MG63 (cell line): ENCODE measurements at regions not wholly inside any gene's neighbourhood (a gene's known extent, or its start where the extent isn't known, plus 50 kb on each side); places are given as distances from the start of the nearest gene placed in this dataset.
"Not testable (repeated sequence)": the region's sequence is repeated elsewhere in the genome, so short reads cannot be mapped to it uniquely, and the experiment has no call there.

Experiments
- DNase-seq: peaks from one replicate; pipeline ENCODE4 v3.0.0-alpha.2; 2020
- H3K27me3 ChIP-seq: fragments of 250-450 bp; sonication (Bioruptor Pico); 2 replicates; pipeline ENCODE4 v1.5.1; 2020; ENCODE audit warnings: mild to moderate bottlenecking, moderate library complexity
- H3K36me3 ChIP-seq: fragments of 250-450 bp; sonication (Bioruptor Pico); 2 replicates; pipeline ENCODE4 v1.5.1; 2020; ENCODE audit warnings: mild to moderate bottlenecking, moderate library complexity
- H3K4me3 ChIP-seq: fragments of 250-450 bp; sonication (Bioruptor Pico); 2 replicates; pipeline ENCODE4 v1.5.1; 2020; ENCODE audit warnings: mild to moderate bottlenecking, moderate library complexity
- H3K9me3 ChIP-seq: fragments of 250-450 bp; sonication (Bioruptor Pico); 2 replicates; pipeline ENCODE4 v1.5.1; 2020; ENCODE audit warnings: mild to moderate bottlenecking, moderate library complexity

- not testable (repeated sequence) for DNase-seq, H3K36me3 ChIP-seq, H3K27me3 ChIP-seq, H3K4me3 ChIP-seq, H3K9me3 ChIP-seq
These were observed 940.6 kb upstream of the ACO1 start for GRCh38 chr9:31443630-31444457.

GRCh38 chr9:31445357-31445756, 939.1 kb upstream of the ACO1 start:
- Histone ChIP-seq H3K4me3 (no peak overlapping the region), H3K9me3 (no peaks in the 10 kb centered on the region), H3K27me3 (no peaks in the 10 kb centered on the region), H3K36me3 (no peaks in the 10 kb centered on the region)
- no peak for DNase-seq

GRCh38 chr9:31445960-31446359, 938.5 kb upstream of the ACO1 start:
- no peak for DNase-seq
- Histone ChIP-seq H3K27me3 (no peaks in the 10 kb centered on the region), H3K9me3 (no peaks in the 10 kb centered on the region), H3K4me3 (no peak overlapping the region), H3K36me3 (no peaks in the 10 kb centered on the region)

GRCh38 chr9:31467075-31467474, 917.4 kb upstream of the ACO1 start:
- Histone ChIP-seq H3K9me3 (no peaks in the 10 kb centered on the region), H3K4me3 (no peak overlapping the region), H3K36me3 (no peaks in the 10 kb centered on the region), H3K27me3 (no peaks in the 10 kb centered on the region)
- DNase-seq: no peak

GRCh38 chr9:31470051-31470450, 914.4 kb upstream of the ACO1 start:
- no peaks in the 10 kb centered on the region for H3K36me3 ChIP-seq

GRCh38 chr9:31471010-31471409, 913.4 kb upstream of the ACO1 start:
- H3K4me3 ChIP-seq: no peak overlapping the region
- DNase-seq: no peak
- H3K36me3 ChIP-seq: no peaks in the 10 kb centered on the region
- no peaks in the 10 kb centered on the region for H3K9me3 ChIP-seq
- no peaks in the 10 kb centered on the region for H3K27me3 ChIP-seq

More at GRCh38 chr9:31470051-31470450, 914.4 kb upstream of the ACO1 start:
- Histone ChIP-seq H3K9me3 (no peaks in the 10 kb centered on the region), H3K4me3 (no peak overlapping the region), H3K27me3 (no peaks in the 10 kb centered on the region)
- DNase-seq: no peak

DNA sequence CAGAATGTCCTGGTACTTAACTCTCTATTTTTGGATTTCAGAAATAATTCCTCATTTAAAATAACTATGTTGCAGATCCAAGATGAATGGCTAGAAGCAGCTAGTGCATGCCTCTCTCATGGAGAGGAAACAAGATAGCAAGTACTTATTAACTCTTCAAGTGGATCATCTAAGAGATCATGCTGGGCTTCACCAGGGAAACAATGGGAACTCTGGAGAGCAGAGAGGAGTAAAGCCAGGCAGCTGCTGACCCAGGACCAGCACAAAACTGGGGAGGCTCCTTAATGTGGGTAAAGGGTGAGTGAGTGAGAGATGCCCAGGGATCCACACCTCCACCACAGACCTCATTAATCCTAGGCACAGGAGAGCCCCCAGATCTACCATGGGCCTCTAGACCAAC, 897.8 kb upstream of the ACO1 start:
- H3K4me3 ChIP-seq: no peak overlapping the region
- no peaks in the 10 kb centered on the region for H3K36me3 ChIP-seq
- DNase-seq: no peak
- H3K9me3 ChIP-seq: no peaks in the 10 kb centered on the region
- no peaks in the 10 kb centered on the region for H3K27me3 ChIP-seq

DNA sequence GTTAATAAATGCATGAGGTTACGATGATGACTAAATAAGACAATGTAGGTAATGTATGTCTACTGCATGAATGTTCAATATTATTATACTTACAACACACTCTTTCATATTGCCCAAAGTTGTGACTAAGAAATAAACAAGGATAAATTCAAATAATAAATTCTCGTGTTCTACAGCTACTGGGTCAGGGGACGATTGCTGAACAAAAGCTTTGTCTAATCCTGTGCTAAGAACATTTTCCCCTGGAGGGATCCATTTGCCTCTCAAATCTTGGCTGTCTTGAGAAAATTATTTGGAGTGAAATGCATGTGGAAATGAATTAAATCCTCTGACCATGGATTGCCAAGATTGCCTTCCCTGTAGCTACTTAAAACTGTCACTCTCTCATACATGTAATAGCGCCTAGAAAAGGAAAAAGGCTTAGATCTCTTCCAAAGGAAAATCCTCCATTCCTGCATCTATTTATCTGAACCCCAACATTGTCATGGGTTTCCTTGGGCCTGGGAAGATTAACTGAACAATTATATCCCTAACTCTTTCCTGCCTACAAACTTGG, 893.8 kb upstream of the ACO1 start:
- DNase-seq: no peak
- Histone ChIP-seq H3K9me3 (no peaks in the 10 kb centered on the region), H3K36me3 (no peaks in the 10 kb centered on the region)

GRCh38 chr9:31492229-31492628, 892.2 kb upstream of the ACO1 start:
- no peak for DNase-seq
- H3K36me3 ChIP-seq: no peaks in the 10 kb centered on the region
- no peak overlapping the region for H3K4me3 ChIP-seq
- H3K27me3 ChIP-seq: no peaks in the 10 kb centered on the region
- H3K9me3 ChIP-seq: no peaks in the 10 kb centered on the region

More for the DNA sequence above, 893.8 kb upstream of the ACO1 start:
- no peaks in the 10 kb centered on the region for H3K27me3 ChIP-seq
- no peak overlapping the region for H3K4me3 ChIP-seq

DNA sequence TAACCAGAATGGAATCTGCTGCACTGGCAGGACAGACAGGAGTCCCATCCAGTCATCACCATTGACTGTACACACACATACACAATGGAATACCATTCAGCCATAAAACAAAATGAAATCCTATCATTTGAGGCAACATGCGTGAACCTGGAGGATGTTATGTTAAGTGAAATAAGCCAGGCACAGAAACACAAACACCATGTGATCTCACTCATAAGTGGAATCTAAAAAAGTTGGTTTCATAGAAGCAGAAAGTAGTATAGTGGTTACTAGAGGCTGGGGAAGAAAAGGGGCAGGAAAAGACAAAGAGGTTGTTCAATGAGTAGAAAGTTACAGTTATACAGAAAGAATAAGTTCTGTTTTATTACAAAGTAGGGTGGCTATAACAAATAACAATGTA, 884.0 kb upstream of the ACO1 start:
- no peaks in the 10 kb centered on the region for H3K9me3 ChIP-seq
- H3K27me3 ChIP-seq: no peaks in the 10 kb centered on the region
- no peaks in the 10 kb centered on the region for H3K36me3 ChIP-seq
- no peak for DNase-seq
- H3K4me3 ChIP-seq: no peak overlapping the region

- no peaks in the 10 kb centered on the region for H3K27me3 ChIP-seq
- no peaks in the 10 kb centered on the region for H3K36me3 ChIP-seq
- H3K4me3 ChIP-seq: no peak overlapping the region
- DNase-seq: no peak
- no peaks in the 10 kb centered on the region for H3K9me3 ChIP-seq
These were observed 865.4 kb upstream of the ACO1 start for GRCh38 chr9:31519011-31519410.

DNA sequence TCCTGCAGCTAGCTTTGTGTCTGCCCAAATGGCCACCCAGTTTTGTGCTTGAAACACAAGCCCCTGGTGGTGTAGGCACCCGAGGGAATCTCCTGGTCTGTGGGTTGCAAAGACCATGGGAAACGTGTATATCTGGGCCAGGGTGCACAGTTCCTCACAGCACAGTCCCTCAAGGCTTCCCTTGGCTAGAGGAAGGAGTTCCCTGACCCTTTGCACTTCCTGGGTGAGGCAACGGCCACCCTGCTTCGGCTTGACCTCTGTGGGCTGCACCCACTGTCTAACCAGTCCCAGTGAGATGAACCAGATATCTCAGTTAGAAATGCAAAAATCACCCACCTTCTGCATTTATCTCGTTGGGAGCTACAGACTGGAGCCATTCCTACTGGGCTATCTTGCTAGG, 865.0 kb upstream of the ACO1 start:
- Histone ChIP-seq H3K36me3 (no peaks in the 10 kb centered on the region), H3K4me3 (no peak overlapping the region), H3K9me3 (no peaks in the 10 kb centered on the region), H3K27me3 (no peaks in the 10 kb centered on the region)
- DNase-seq: no peak

DNA sequence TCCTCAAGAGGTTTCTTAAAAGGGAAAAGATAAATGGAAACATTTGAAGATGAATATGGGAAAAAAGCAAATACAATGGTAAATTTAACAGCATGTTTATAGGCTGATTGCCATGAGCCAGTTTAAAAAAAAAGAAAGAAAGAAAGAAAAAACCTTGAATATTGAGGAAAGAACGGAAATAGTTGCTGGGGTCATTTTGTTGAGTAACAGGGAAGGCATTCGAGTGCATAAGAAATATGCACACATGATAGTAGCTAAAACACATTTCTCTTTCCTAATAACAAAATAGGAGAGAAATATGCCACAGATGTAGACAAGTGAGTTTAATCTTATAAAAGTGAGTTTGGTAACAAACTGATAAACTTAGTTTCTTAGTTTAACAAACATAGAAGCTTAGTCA, 864.6 kb upstream of the ACO1 start:
- no peaks in the 10 kb centered on the region for H3K27me3 ChIP-seq
- DNase-seq: no peak
- no peaks in the 10 kb centered on the region for H3K9me3 ChIP-seq
- no peak overlapping the region for H3K4me3 ChIP-seq
- no peaks in the 10 kb centered on the region for H3K36me3 ChIP-seq

DNA sequence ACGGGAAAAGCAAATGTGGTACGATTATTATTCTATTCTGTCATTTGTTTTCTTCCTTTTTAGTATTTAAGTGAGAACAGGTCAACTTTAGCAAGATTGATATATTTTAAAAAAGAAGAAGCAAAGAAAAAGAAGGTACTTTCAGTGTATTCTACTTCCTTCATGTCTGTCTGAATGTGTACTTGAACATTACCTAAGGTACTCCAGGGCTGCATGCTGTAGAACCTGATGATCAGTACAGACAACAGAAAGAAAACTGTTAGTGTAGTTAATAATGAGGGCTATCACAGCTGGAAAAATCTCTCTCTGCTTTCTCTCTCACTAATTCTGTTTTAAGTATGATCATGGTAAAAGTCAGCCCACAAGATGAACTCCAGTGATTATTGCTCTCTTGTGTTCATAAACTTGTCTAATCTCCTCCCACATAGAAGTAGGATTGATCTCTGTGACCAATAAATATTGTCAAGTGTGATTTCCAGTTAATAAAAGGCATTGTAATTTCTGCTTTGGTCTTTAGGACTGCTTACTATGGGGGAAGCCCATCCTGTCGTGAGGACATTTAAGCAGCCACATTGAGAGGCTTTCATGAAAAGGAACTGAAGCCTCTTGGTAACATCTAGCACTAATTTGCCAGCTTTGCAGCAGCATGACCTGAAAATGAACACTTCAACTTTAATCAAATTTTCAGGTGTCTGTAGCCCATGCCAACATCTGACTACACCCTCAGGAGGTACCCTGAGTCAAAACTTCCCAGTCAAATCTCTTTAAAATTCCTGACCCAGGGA, 864.0 kb upstream of the ACO1 start:
- H3K4me3 ChIP-seq: no peak overlapping the region
- H3K36me3 ChIP-seq: no peaks in the 10 kb centered on the region
- no peak for DNase-seq
- no peaks in the 10 kb centered on the region for H3K9me3 ChIP-seq
- H3K27me3 ChIP-seq: no peaks in the 10 kb centered on the region

- H3K9me3 ChIP-seq: no peaks in the 10 kb centered on the region
- no peak for DNase-seq
- H3K36me3 ChIP-seq: no peaks in the 10 kb centered on the region
- no peaks in the 10 kb centered on the region for H3K27me3 ChIP-seq
- H3K4me3 ChIP-seq: no peak overlapping the region
These were observed 848.8 kb upstream of the ACO1 start for GRCh38 chr9:31535651-31536050.

DNA sequence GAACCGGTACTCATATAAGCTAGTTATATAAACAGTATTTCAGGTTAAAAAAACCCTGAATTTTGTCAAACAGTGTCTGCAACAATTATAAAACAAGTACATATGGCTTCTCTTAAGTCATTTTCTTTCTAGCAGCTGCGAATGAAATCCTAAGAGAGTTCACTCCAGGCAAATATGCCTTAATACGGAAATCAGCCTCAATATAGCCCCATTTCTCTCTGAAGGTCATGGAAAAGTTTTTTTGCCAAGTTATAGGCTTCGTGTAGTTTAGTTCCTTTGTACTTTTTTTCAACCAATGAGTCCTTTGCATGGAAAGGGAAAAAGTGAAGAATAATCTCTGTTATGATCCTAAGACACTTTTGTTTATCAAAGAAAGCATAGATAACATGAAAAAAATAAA, 848.0 kb upstream of the ACO1 start:
- H3K4me3 ChIP-seq: no peak overlapping the region
- DNase-seq: no peak
- H3K27me3 ChIP-seq: no peaks in the 10 kb centered on the region
- H3K36me3 ChIP-seq: no peaks in the 10 kb centered on the region
- H3K9me3 ChIP-seq: no peaks in the 10 kb centered on the region

DNA sequence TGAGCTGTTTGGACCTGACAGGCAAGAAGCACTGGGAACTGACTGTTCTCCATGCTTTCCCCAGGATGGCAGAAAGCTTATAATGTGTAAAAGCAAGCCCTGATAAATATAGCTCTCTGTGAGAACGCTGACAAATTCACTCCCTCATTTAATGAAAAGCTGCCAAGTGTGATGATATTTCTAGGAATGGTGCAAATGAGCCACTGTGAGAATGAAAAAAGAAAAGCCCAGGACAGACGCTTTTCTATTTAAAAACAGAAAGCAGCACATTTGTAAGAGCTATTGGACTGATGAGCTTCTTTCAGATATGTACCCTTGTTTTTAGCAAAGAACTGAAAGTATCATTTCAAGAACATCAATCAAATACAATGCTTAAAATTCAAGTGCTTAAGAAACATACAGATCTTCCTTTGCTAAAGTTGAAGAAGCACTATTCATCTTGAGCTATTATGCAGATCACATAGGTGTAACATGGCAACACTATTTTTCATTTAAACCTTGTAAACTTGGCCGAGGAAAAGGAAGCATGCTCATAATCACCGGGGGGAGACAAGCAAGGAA, 842.6 kb upstream of the ACO1 start:
- no peak for DNase-seq
- Histone ChIP-seq H3K36me3 (no peaks in the 10 kb centered on the region), H3K9me3 (no peaks in the 10 kb centered on the region), H3K4me3 (no peak overlapping the region), H3K27me3 (no peaks in the 10 kb centered on the region)
